ENCODE measurements at regions not wholly inside any gene's neighbourhood (a gene's known extent, or its start where the extent isn't known, plus 50 kb on each side); places are given as distances from the start of the nearest gene placed in this dataset.

DNA sequence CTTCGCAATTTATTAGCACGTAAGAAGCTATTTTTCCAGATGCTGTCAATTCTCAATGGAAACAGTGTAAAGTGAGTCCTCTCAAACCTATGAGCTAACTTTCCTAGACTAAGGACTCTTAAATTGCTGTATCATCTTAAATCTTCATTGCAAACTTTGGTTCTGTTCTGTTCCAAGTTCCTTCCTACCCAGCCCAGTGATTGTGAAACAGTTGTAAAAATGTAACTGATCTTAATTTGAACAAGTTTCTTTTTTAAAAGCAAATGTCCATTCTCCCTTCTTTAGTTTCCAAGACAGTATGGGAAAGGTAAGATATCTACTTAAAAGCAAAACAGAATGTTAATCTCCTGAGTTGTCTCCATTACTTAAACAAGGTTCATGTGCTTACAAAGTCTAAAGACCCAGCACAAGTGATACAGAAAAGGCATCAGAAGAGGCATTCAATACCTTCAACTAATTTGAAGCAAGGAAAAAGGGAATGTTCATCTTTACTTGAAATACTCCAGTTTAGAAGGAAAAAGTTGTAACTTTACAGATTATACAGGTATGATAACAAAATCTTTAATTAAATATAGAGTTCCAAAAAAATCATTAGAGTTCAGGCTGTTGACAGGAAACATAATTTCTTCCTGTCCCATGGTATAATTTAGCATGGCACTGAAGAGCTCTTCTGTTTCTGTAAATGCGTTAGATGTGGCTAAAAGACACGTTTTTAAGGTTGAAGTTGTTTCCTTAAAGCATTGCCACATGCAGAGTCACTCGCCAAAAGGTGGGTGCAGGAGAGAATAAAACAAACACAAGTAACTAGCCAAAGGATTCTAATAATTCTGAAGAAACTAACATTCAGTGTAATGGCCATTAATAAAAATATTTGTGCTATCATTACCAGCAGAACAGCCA is 101.5 kb upstream of the USP15 start:
- TF ChIP-seq, protein P1, sequence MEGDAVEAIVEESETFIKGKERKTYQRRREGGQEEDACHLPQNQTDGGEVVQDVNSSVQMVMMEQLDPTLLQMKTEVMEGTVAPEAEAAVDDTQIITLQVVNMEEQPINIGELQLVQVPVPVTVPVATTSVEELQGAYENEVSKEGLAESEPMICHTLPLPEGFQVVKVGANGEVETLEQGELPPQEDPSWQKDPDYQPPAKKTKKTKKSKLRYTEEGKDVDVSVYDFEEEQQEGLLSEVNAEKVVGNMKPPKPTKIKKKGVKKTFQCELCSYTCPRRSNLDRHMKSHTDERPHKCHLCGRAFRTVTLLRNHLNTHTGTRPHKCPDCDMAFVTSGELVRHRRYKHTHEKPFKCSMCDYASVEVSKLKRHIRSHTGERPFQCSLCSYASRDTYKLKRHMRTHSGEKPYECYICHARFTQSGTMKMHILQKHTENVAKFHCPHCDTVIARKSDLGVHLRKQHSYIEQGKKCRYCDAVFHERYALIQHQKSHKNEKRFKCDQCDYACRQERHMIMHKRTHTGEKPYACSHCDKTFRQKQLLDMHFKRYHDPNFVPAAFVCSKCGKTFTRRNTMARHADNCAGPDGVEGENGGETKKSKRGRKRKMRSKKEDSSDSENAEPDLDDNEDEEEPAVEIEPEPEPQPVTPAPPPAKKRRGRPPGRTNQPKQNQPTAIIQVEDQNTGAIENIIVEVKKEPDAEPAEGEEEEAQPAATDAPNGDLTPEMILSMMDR (IDR thresholded peaks at IDR 0.05), result no peak
- no peak for TF ChIP-seq POLR2A (IDR thresholded peaks at IDR 0.05)

Data from right lobe of liver (tissue), 4 donors.